GM12878 (cell line): ENCODE measurements at regions not wholly inside any gene's neighbourhood (a gene's known extent, or its start where the extent isn't known, plus 50 kb on each side); places are given as distances from the start of the nearest gene placed in this dataset.

Experiments
- ATAC-seq: fragments of 200-7000 bp; cut with Tn5 transposase; 3 replicates; pipeline ENCODE4 v1.9.1; 2020; ENCODE audit warnings: mild to moderate bottlenecking, moderate library complexity
- BruUV-seq: library from RNA; stranded (reverse); fragments of 400-500 nt; replicated peaks from 2 replicates; lab custom pipeline; 2021; lab: Mats Ljungman, UMichigan
- CTCF ChIA-PET: fragments of 300-600 bp; sonication (Branson Sonifier 250); formaldehyde crosslinking; extraction: SDS; loops from one replicate; lab custom pipeline; 2021; ENCODE audit warnings: inconsistent platforms; lab: Yijun Ruan, JAX
- POLR2A ChIA-PET: fragments of 350-600 bp; formaldehyde crosslinking; extraction: SDS; loops from one replicate; lab custom pipeline; 2021; ENCODE audit warnings: inconsistent platforms; lab: Charles Lee
- RAD21 ChIA-PET: fragments of 300-600 bp; sonication (Branson Sonifier 250); formaldehyde crosslinking; loops from one replicate; lab custom pipeline; 2023; ENCODE audit warnings: antibody characterized with exemption; ENCODE audit not compliant: unreplicated experiment; lab: Charles Lee
- SMC1A ChIA-PET: fragments of 300-600 bp; sonication (Branson Sonifier 250); formaldehyde crosslinking; loops from one replicate; lab custom pipeline; 2023; ENCODE audit not compliant: unreplicated experiment, uncharacterized antibody; lab: Charles Lee
- DNase-seq: peaks from one replicate; pipeline ENCODE4 v3.0.0-alpha.2; 2011; ENCODE audit warnings: low read depth, low spot score
- FAIRE-seq: peaks from 3 replicates; lab custom pipeline; 2011; peaks lifted over from hg19 to GRCh38; lab: Jason Lieb, UNC
- H2AFZ ChIP-seq: 2 replicates; pipeline ENCODE4 v1.6.0; 2011; ENCODE audit warnings: low read depth, low read length, control low read depth; ENCODE audit not compliant: control insufficient read depth
- H3K27ac ChIP-seq: 2 replicates; pipeline ENCODE4 v1.5.1; 2011; ENCODE audit warnings: control low read depth; ENCODE audit not compliant: control insufficient read depth, insufficient read depth
- H3K27me3 ChIP-seq, 2 experiments: replicated peaks in 1 of 2; 2 replicates each; pipeline versions ENCODE4 v1.6.0 to v1.6.1; 2011; ENCODE audit warnings: low read length in 1 of 2; ENCODE audit not compliant: control insufficient read depth in 2 of 2, insufficient read depth in 2 of 2
- H3K36me3 ChIP-seq, 2 experiments: 2 replicates each; pipeline ENCODE4 v1.5.1; 2011; ENCODE audit warnings: low read length in 1 of 2; ENCODE audit not compliant: control insufficient read depth in 2 of 2, insufficient read depth in 2 of 2
- H3K4me1 ChIP-seq: 2 replicates; pipeline ENCODE4 v1.6.1; 2011; ENCODE audit warnings: mild to moderate bottlenecking, low read length, moderate library complexity, mixed read lengths; ENCODE audit not compliant: control insufficient read depth, insufficient read depth
- H3K4me2 ChIP-seq: 2 replicates; pipeline ENCODE4 v1.6.0; 2011; ENCODE audit warnings: control low read depth; ENCODE audit not compliant: control insufficient read depth, insufficient read depth
- H3K4me3 ChIP-seq: fragments of 200-600 bp; sonication (generic); 2 replicates; pipeline ENCODE4 v1.5.1; 2016
- H3K79me2 ChIP-seq: 2 replicates; pipeline ENCODE4 v1.6.0; 2011; ENCODE audit warnings: low read length; ENCODE audit not compliant: control insufficient read depth, insufficient read depth
- H3K9ac ChIP-seq: 2 replicates; pipeline ENCODE4 v1.8.0; 2011; ENCODE audit warnings: low read length, control low read depth, mixed read lengths; ENCODE audit not compliant: control insufficient read depth, insufficient read depth
- H3K9me3 ChIP-seq: replicated peaks from 3 replicates; pipeline ENCODE4 v1.5.1; 2011; ENCODE audit warnings: mild to moderate bottlenecking, low read length; ENCODE audit not compliant: control insufficient read depth, insufficient read depth
- H4K20me1 ChIP-seq: 2 replicates; pipeline ENCODE4 v1.6.0; 2011; ENCODE audit not compliant: control insufficient read depth, insufficient read depth
- BRCA1 ChIP-seq: IDR thresholded peaks from 2 replicates; pipeline ENCODE4 v1.6.1; 2011; ENCODE audit warnings: low read depth, low read length, improper control_type of control experiment
- IRF4 ChIP-seq: IDR thresholded peaks from 2 replicates; pipeline ENCODE4 v1.6.1; 2011; ENCODE audit warnings: low read depth, low read length
- KLF5 ChIP-seq: fragments of 450-650 bp; IDR thresholded peaks from 2 replicates; pipeline ENCODE4 v1.6.1; 2014; ENCODE audit warnings: mild to moderate bottlenecking; ENCODE audit not compliant: partially characterized antibody
- MXI1 ChIP-seq: fragments of 150-350 bp; IDR thresholded peaks from 2 replicates; pipeline ENCODE4 v1.6.1; 2011; ENCODE audit warnings: low read depth, mild to moderate bottlenecking, inconsistent platforms, low read length, improper control_type of control experiment
- ZBED1 ChIP-seq: IDR thresholded peaks from 2 replicates; pipeline ENCODE4 v1.6.1; 2016; ENCODE audit warnings: borderline replicate concordance
- ZNF24 ChIP-seq: fragments of 450-650 bp; IDR thresholded peaks from 2 replicates; pipeline ENCODE4 v1.6.1; 2017; ENCODE audit warnings: antibody characterized with exemption, mild to moderate bottlenecking
- WGBS: methylation state at CpG from one replicate; pipeline ENCODE4 v1.1.6; 2016; ENCODE audit warnings: low lambda C conversion rate; ENCODE audit not compliant: insufficient replicate concordance, insufficient coverage; ENCODE audit errors: missing lambda C conversion rate; 5-methylcytosine and 5-hydroxymethylcytosine counted together
- in situ Hi-C: fragments of 300-500 bp; cut with MboI; formaldehyde crosslinking; loops from 9 replicates; pipeline ENCODE4 v1.14.3; 2018; ENCODE audit warnings: mixed read lengths
- intact Hi-C: fragments of 100-400 bp; cut with micrococcal nuclease; formaldehyde crosslinking; loops from one replicate; pipeline ENCODE4 v1.14.2; 2022; ENCODE audit not compliant: unreplicated experiment
- TF ChIP-seq, protein P1 (sequence below): fragments of 450-650 bp; IDR thresholded peaks from 2 replicates; pipeline ENCODE4 v1.6.1; 2018; ENCODE audit warnings: borderline replicate concordance, mild to moderate bottlenecking; ENCODE audit not compliant: partially characterized antibody
- TF ChIP-seq, protein P2 (sequence below), 3 experiments: IDR thresholded peaks in 2 of 3; conservative IDR thresholded peaks in 1 of 3; 2 replicates each; pipeline ENCODE4 v1.5.1; 2011; ENCODE audit warnings: low read depth in 3 of 3, low read length in 3 of 3, mild to moderate bottlenecking in 3 of 3, control low read depth in 2 of 3, moderate library complexity in 2 of 3, inconsistent platforms in 1 of 3, mixed read lengths in 1 of 3; ENCODE audit not compliant: control insufficient read depth in 2 of 3, insufficient read depth in 1 of 3; ENCODE audit errors: extremely low read depth in 1 of 3

DNA sequence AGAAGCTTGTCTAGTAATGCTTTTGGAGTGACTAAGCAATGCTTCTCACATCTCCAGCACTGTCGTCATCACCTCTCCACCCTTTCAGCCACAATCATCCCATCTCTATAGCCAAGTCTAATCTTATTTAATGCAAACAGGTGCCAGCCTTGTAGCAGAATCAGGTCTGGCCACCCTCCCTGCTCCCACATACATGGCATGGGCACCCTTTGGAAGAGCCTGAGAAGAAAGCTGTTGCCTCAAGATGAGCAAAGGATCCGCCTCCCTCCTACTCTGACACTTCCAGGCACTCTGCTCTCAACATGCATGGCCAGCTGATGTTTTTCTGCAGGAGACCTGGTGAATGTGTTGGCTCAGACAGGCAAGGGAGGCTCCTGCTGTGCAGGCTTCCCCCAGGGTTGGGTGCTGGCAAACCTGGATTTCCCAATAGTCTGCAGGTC, 113.1 kb upstream of the GRIK3 start:
- TF ChIP-seq MXI1 = no peak
- TF ChIP-seq, protein P1, sequence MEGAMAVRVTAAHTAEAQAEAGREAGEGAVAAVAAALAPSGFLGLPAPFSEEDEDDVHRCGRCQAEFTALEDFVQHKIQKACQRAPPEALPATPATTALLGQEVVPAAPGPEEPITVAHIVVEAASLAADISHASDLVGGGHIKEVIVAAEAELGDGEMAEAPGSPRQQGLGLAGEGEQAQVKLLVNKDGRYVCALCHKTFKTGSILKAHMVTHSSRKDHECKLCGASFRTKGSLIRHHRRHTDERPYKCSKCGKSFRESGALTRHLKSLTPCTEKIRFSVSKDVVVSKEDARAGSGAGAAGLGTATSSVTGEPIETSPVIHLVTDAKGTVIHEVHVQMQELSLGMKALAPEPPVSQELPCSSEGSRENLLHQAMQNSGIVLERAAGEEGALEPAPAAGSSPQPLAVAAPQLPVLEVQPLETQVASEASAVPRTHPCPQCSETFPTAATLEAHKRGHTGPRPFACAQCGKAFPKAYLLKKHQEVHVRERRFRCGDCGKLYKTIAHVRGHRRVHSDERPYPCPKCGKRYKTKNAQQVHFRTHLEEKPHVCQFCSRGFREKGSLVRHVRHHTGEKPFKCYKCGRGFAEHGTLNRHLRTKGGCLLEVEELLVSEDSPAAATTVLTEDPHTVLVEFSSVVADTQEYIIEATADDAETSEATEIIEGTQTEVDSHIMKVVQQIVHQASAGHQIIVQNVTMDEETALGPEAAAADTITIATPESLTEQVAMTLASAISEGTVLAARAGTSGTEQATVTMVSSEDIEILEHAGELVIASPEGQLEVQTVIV = no peak
- TF ChIP-seq IRF4 = no peak
- POLR2A ChIA-PET = no interaction called here
- WGBS = 0% methylated on average over 2 of the region's 2 CpGs
- H3K27me3 ChIP-seq = no peaks in the 10 kb centered on the region; a peak in 1 of 4 replicates
- RAD21 ChIA-PET = no interaction called here
- intact Hi-C loops (no loop called here), in situ Hi-C loops (no loop called here)
- H3K36me3 ChIP-seq = no peaks in the 10 kb centered on the region
- ATAC-seq (no peak), FAIRE-seq (no peak), DNase-seq (no peak)
- no peak overlapping the region for H3K4me2 ChIP-seq
- SMC1A ChIA-PET = no interaction called here
- H3K9ac ChIP-seq = no peak overlapping the region
- H2AFZ ChIP-seq = no peak overlapping the region
- H3K27ac ChIP-seq = no peak overlapping the region
- no peaks in the 10 kb centered on the region for H4K20me1 ChIP-seq
- no peak overlapping the region for H3K4me3 ChIP-seq
- no peaks in the 10 kb centered on the region for H3K4me1 ChIP-seq
- no TSS peak for BruUV-seq
- CTCF ChIA-PET = no interaction called here
- H3K79me2 ChIP-seq = no peaks in the 10 kb centered on the region
- H3K9me3 ChIP-seq = no peaks in the 10 kb centered on the region

DNA sequence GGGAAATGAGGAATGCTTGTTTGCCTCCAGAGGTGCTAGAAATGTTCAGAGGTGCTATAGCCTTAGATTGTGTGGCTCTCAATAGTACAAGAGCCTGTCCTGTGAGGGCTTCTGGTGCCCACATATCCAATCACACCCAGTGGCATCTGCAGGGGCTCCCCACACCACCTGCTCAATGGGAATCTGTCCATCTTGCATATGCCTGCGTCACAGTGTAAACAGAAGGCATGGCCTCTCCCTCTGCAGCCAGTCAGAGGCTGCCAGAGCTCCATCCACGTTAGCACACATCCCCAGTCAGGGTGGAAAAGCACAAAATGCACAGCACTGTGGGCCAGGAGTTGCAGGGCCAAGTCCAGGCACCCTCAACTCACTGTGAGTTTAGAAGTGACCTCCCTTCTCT, 113.6 kb upstream of the GRIK3 start:
- in situ Hi-C loops (no loop called here), intact Hi-C loops (no loop called here)
- no peaks in the 10 kb centered on the region for H3K36me3 ChIP-seq
- SMC1A ChIA-PET = no interaction called here
- ATAC-seq (no peak), DNase-seq (no peak), FAIRE-seq (no peak)
- H3K9me3 ChIP-seq = no peaks in the 10 kb centered on the region
- no TSS peak for BruUV-seq
- no peak for TF ChIP-seq BRCA1
- no peak for TF ChIP-seq ZNF24
- no peak for TF ChIP-seq ZBED1
- no peak for TF ChIP-seq KLF5
- TF ChIP-seq, protein P2, sequence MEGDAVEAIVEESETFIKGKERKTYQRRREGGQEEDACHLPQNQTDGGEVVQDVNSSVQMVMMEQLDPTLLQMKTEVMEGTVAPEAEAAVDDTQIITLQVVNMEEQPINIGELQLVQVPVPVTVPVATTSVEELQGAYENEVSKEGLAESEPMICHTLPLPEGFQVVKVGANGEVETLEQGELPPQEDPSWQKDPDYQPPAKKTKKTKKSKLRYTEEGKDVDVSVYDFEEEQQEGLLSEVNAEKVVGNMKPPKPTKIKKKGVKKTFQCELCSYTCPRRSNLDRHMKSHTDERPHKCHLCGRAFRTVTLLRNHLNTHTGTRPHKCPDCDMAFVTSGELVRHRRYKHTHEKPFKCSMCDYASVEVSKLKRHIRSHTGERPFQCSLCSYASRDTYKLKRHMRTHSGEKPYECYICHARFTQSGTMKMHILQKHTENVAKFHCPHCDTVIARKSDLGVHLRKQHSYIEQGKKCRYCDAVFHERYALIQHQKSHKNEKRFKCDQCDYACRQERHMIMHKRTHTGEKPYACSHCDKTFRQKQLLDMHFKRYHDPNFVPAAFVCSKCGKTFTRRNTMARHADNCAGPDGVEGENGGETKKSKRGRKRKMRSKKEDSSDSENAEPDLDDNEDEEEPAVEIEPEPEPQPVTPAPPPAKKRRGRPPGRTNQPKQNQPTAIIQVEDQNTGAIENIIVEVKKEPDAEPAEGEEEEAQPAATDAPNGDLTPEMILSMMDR (IDR thresholded peaks at IDR 0.05 in 2 of 3, conservative IDR thresholded peaks at IDR 0.05 in 1 of 3; ENCODE audit: control insufficient read depth in 2 of 3, extremely low read depth in 1 of 3, insufficient read depth in 1 of 3, low read depth in 3 of 3, low read length in 3 of 3) = no peak
- no peaks in the 10 kb centered on the region for H3K4me1 ChIP-seq
- no peak overlapping the region for H3K4me3 ChIP-seq
- no peak overlapping the region for H2AFZ ChIP-seq
- H3K79me2 ChIP-seq = no peaks in the 10 kb centered on the region
- RAD21 ChIA-PET = no interaction called here
- H3K27me3 ChIP-seq = no peaks in the 10 kb centered on the region; a peak in 1 of 4 replicates
- H3K9ac ChIP-seq = no peak overlapping the region
- no peaks in the 10 kb centered on the region for H4K20me1 ChIP-seq
- POLR2A ChIA-PET = no interaction called here
- H3K27ac ChIP-seq = no peak overlapping the region
- 0% methylated on average over 2 of the region's 2 CpGs for WGBS
- H3K4me2 ChIP-seq = no peak overlapping the region
- CTCF ChIA-PET = no interaction called here
